ENCODE measurements at regions not wholly inside any gene's neighbourhood (a gene's known extent, or its start where the extent isn't known, plus 50 kb on each side); places are given as distances from the start of the nearest gene placed in this dataset.

DNA sequence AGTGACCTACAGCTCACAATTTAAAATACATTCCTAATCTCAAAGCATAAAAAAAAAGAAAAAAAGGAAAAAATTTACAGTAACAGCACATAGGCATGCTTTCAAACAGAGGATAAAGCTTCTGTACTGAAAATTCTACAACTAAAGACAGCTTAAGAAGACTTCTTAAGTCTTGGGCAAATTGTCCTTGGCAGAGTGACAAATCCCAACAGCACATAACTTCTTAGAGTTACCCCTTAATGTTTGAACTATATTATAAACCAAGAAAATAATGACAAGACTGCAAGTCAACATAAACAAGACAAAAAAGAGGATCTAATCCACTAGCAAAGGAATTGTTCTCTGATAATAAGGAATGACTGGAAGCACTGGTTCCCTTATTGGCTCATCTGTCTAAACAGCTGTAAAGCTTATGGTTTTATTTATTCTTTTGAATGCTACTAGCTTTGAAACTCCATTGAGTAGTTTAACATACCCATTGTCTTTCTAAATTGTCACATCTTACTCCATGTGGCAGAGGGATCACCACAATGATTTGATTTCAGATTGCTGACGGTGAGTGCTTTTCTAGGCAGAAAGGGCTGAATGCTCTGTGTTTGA is 1576.8 kb upstream of the GOT2 start:
- TF ChIP-seq, protein P1, sequence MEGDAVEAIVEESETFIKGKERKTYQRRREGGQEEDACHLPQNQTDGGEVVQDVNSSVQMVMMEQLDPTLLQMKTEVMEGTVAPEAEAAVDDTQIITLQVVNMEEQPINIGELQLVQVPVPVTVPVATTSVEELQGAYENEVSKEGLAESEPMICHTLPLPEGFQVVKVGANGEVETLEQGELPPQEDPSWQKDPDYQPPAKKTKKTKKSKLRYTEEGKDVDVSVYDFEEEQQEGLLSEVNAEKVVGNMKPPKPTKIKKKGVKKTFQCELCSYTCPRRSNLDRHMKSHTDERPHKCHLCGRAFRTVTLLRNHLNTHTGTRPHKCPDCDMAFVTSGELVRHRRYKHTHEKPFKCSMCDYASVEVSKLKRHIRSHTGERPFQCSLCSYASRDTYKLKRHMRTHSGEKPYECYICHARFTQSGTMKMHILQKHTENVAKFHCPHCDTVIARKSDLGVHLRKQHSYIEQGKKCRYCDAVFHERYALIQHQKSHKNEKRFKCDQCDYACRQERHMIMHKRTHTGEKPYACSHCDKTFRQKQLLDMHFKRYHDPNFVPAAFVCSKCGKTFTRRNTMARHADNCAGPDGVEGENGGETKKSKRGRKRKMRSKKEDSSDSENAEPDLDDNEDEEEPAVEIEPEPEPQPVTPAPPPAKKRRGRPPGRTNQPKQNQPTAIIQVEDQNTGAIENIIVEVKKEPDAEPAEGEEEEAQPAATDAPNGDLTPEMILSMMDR (IDR thresholded peaks at IDR 0.05; ENCODE audit: insufficient read depth, low read length, poor library complexity, severe bottlenecking): no peak
- no peak for DNase-seq (ENCODE audit: extremely low read depth, insufficient read length)
- no peaks in the 10 kb centered on the region for H3K27me3 ChIP-seq (replicated peaks; ENCODE audit: control insufficient read depth, insufficient read depth, low read length)
- no peaks in the 10 kb centered on the region for H3K36me3 ChIP-seq (ENCODE audit: control insufficient read depth, insufficient read depth, low read length)
- no peak overlapping the region for H3K4me3 ChIP-seq (replicated peaks; ENCODE audit: low read depth, low read length)

DNA sequence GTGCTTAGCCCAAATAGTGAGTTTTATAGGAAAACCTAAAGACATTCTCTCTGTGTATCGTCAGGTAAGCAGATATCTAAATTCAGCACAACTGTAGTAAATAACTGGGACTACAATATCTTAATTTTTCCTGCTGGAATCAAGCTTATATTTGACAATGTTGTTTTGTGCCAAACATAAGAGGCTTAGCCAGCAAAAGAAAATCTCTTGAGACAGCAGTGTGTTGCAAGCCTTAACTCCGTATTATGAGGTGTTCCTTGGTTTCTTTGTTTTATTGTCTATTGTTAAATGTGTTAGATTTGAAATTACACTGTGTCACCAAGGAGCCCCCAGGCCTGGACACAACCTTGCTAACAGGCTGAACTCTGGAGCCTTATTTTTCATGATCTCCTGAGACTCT is 1570.6 kb upstream of the GOT2 start:
- TF ChIP-seq, protein P1 (IDR thresholded peaks at IDR 0.05; ENCODE audit: insufficient read depth, low read length, poor library complexity, severe bottlenecking): no peak
- H3K36me3 ChIP-seq (ENCODE audit: control insufficient read depth, insufficient read depth, low read length): no peaks in the 10 kb centered on the region
- no peaks in the 10 kb centered on the region for H3K27me3 ChIP-seq (replicated peaks; ENCODE audit: control insufficient read depth, insufficient read depth, low read length)
- H3K4me3 ChIP-seq (replicated peaks; ENCODE audit: low read depth, low read length): no peak overlapping the region
- DNase-seq (ENCODE audit: extremely low read depth, insufficient read length): no peak

DNA sequence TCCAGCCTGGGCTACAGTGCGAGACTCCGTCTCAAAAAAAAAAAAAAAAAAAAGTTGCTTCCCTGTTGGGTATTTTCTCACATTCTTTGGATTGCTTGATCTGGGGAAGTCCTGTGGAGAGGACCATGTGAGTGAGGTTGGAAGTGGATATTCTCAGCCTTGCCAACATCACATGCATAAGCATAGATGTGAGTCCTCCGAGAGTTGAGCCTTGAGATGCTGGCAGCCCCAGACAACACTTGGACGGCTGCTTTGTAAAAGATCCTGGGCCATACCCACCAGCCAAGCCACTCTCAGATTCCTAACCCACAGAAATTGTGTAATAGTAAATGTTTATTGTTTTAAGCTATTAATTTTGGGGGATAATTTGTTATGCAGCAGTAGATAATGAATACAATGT is 1570.0 kb upstream of the GOT2 start:
- Histone ChIP-seq H3K27me3 (replicated peaks; ENCODE audit: control insufficient read depth, insufficient read depth, low read length) (no peaks in the 10 kb centered on the region), H3K4me3 (replicated peaks; ENCODE audit: low read depth, low read length) (no peak overlapping the region), H3K36me3 (ENCODE audit: control insufficient read depth, insufficient read depth, low read length) (no peaks in the 10 kb centered on the region)
- no peak for DNase-seq (ENCODE audit: extremely low read depth, insufficient read length)
- TF ChIP-seq, protein P1 (IDR thresholded peaks at IDR 0.05; ENCODE audit: insufficient read depth, low read length, poor library complexity, severe bottlenecking): no peak

DNA sequence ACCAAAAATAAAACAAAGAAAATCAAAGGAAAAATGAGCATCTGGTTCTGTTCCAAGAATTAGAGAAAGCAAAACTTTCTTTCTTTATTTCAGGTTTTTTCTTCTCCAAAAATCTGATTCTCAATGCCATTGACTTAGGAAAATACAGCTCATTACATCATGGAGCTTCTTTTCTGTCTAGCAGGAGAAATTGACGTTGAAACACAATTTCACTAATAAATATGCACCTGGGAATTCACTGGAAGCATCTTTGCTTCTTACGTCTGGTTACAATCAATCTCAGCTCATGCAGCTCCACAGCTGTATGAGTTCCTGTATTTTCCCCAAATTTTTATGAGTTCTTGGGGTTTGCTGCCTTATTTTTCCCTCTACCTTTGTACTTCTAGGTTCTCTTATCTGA is 1568.6 kb upstream of the GOT2 start:
- TF ChIP-seq, protein P1 (IDR thresholded peaks at IDR 0.05; ENCODE audit: insufficient read depth, low read length, poor library complexity, severe bottlenecking): no peak
- no peak for DNase-seq (ENCODE audit: extremely low read depth, insufficient read length)
- H3K4me3 ChIP-seq (replicated peaks; ENCODE audit: low read depth, low read length): no peak overlapping the region
- no peaks in the 10 kb centered on the region for H3K36me3 ChIP-seq (ENCODE audit: control insufficient read depth, insufficient read depth, low read length)
- H3K27me3 ChIP-seq (replicated peaks; ENCODE audit: control insufficient read depth, insufficient read depth, low read length): no peaks in the 10 kb centered on the region

DNA sequence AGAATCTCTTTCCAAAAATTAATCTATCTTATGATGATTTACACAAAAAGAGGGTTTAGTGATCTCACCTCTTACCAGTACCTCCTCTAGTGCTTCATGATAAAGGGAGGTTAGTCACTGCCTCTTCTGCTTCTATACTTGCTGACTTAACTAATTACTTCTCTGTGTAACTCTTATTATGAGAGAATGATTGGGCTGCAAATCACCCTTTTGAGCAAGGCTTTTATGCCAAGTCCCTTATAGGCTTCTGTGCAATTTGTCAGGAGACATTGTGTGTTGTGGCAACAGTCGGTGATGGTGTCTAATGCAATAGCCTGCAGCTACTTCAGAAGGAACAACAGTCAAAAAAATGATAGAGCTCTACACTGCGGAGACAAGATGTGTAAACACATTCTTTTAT is 1568.1 kb upstream of the GOT2 start:
- Histone ChIP-seq H3K27me3 (replicated peaks; ENCODE audit: control insufficient read depth, insufficient read depth, low read length) (no peaks in the 10 kb centered on the region), H3K4me3 (replicated peaks; ENCODE audit: low read depth, low read length) (no peak overlapping the region), H3K36me3 (ENCODE audit: control insufficient read depth, insufficient read depth, low read length) (no peaks in the 10 kb centered on the region)
- TF ChIP-seq, protein P1 (IDR thresholded peaks at IDR 0.05; ENCODE audit: insufficient read depth, low read length, poor library complexity, severe bottlenecking): no peak
- DNase-seq (ENCODE audit: extremely low read depth, insufficient read length): no peak

DNA sequence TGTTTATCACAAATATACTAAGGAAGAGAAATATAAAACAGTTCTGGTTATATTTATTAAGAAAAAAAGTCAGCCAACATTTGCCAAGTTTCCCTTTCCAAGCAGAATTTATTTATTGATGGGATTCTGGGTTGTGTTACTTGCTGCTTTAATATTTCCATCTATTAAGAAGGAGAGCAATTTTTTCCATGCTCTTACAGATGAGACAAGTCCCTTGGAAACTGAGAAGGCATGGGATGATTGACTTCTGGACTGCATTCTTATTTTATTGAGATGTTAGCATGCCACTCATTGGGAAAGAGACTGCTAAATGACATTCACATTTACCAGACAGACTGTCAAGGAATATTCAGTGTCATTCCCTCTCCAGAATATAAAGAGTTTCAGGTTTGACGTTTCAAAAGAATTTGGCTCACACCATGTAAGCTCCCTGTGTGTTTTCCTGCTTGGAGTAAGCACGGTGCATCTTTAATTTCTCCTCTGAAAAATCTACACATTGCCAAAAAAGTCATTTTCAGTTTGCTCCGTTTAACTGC is 1565.2 kb upstream of the GOT2 start:
- TF ChIP-seq, protein P1 (IDR thresholded peaks at IDR 0.05; ENCODE audit: insufficient read depth, low read length, poor library complexity, severe bottlenecking): no peak
- Histone ChIP-seq H3K27me3 (replicated peaks; ENCODE audit: control insufficient read depth, insufficient read depth, low read length) (no peaks in the 10 kb centered on the region), H3K4me3 (replicated peaks; ENCODE audit: low read depth, low read length) (no peak overlapping the region)

More for the DNA sequence above, 1565.2 kb upstream of the GOT2 start:
- H3K36me3 ChIP-seq (ENCODE audit: control insufficient read depth, insufficient read depth, low read length): no peaks in the 10 kb centered on the region
- DNase-seq (ENCODE audit: extremely low read depth, insufficient read length): no peak

Data from GM06990 (cell line).